GM23338 (cell line): ENCODE measurements at regions not wholly inside any gene's neighbourhood (a gene's known extent, or its start where the extent isn't known, plus 50 kb on each side); places are given as distances from the start of the nearest gene placed in this dataset.

Experiments
- EZH2 ChIP-seq: fragments of 200-600 bp; sonication (generic); IDR thresholded peaks from one replicate; pipeline ENCODE4 v1.8.0; 2017; ENCODE audit warnings: antibody characterized with exemption, mild to moderate bottlenecking, low read depth; ENCODE audit not compliant: unreplicated experiment
- EZH2phosphoT487 ChIP-seq: fragments of 200-600 bp; sonication (generic); IDR thresholded peaks from one replicate; pipeline ENCODE4 v1.8.1; 2018; ENCODE audit warnings: antibody characterized with exemption; ENCODE audit not compliant: unreplicated experiment
- JUNB ChIP-seq: IDR thresholded peaks from one replicate; pipeline ENCODE4 v1.6.1; 2016; ENCODE audit warnings: antibody characterized with exemption; ENCODE audit not compliant: unreplicated experiment
- POLR2AphosphoS5 ChIP-seq: IDR thresholded peaks from 2 replicates; pipeline ENCODE4 v1.6.1; 2016; ENCODE audit warnings: antibody characterized with exemption, low read depth
- STAT1 ChIP-seq: IDR thresholded peaks from one replicate; pipeline ENCODE4 v1.6.1; 2016; ENCODE audit warnings: antibody characterized with exemption; ENCODE audit not compliant: unreplicated experiment
- ZNF331 ChIP-seq: fragments of 250-450 bp; sonication (Bioruptor Pico); IDR thresholded peaks from 2 replicates; pipeline ENCODE4 v1.5.0; 2020; ENCODE audit warnings: low read depth, mild to moderate bottlenecking, moderate library complexity
- TF ChIP-seq, protein P1 (sequence below), 2 experiments: fragments of 200-600 bp in 1 of 2; sonication (generic) in 1 of 2; conservative IDR thresholded peaks; 2 replicates each; pipeline versions ENCODE4 v1.5.1 to v1.6.1; 2016 to 2017; ENCODE audit warnings: antibody characterized with exemption in 2 of 2, low read depth in 2 of 2, mild to moderate bottlenecking in 2 of 2, moderate library complexity in 1 of 2
- TF ChIP-seq, protein P2 (sequence below): IDR thresholded peaks from one replicate; pipeline ENCODE4 v1.6.1; 2018; ENCODE audit warnings: antibody characterized with exemption; ENCODE audit not compliant: unreplicated experiment

DNA sequence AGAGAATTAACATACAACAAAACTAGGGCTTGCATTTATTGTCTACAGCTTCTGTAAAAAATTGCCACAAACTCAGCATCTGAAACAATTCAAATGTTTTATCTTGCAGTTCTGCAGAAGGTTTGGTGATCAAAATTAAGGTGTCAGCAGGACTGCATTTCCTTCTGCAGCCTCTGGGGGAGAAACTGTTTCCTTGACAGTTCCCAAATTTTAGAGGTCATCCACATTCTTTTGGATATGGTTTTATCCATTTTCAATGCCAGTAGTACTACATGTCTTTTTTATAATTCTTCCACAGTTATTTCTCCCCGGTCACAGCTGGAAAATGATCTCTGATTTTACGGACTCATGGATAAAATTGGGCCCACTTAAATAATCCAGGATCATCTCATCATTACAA is 1217.3 kb downstream of the CDY2B start:
- TF ChIP-seq, protein P1, sequence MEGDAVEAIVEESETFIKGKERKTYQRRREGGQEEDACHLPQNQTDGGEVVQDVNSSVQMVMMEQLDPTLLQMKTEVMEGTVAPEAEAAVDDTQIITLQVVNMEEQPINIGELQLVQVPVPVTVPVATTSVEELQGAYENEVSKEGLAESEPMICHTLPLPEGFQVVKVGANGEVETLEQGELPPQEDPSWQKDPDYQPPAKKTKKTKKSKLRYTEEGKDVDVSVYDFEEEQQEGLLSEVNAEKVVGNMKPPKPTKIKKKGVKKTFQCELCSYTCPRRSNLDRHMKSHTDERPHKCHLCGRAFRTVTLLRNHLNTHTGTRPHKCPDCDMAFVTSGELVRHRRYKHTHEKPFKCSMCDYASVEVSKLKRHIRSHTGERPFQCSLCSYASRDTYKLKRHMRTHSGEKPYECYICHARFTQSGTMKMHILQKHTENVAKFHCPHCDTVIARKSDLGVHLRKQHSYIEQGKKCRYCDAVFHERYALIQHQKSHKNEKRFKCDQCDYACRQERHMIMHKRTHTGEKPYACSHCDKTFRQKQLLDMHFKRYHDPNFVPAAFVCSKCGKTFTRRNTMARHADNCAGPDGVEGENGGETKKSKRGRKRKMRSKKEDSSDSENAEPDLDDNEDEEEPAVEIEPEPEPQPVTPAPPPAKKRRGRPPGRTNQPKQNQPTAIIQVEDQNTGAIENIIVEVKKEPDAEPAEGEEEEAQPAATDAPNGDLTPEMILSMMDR (conservative IDR thresholded peaks at IDR 0.05; ENCODE audit: low read depth in 2 of 2): peak; percentile 18 to 45
- TF ChIP-seq EZH2 (no peak), ZNF331 (CRISPR knock-in tag) (no peak), STAT1 (no peak), POLR2AphosphoS5 (no peak), JUNB (no peak), EZH2phosphoT487 (no peak)
- TF ChIP-seq, protein P2, sequence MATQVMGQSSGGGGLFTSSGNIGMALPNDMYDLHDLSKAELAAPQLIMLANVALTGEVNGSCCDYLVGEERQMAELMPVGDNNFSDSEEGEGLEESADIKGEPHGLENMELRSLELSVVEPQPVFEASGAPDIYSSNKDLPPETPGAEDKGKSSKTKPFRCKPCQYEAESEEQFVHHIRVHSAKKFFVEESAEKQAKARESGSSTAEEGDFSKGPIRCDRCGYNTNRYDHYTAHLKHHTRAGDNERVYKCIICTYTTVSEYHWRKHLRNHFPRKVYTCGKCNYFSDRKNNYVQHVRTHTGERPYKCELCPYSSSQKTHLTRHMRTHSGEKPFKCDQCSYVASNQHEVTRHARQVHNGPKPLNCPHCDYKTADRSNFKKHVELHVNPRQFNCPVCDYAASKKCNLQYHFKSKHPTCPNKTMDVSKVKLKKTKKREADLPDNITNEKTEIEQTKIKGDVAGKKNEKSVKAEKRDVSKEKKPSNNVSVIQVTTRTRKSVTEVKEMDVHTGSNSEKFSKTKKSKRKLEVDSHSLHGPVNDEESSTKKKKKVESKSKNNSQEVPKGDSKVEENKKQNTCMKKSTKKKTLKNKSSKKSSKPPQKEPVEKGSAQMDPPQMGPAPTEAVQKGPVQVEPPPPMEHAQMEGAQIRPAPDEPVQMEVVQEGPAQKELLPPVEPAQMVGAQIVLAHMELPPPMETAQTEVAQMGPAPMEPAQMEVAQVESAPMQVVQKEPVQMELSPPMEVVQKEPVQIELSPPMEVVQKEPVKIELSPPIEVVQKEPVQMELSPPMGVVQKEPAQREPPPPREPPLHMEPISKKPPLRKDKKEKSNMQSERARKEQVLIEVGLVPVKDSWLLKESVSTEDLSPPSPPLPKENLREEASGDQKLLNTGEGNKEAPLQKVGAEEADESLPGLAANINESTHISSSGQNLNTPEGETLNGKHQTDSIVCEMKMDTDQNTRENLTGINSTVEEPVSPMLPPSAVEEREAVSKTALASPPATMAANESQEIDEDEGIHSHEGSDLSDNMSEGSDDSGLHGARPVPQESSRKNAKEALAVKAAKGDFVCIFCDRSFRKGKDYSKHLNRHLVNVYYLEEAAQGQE: no peak
